GM21423 (cell line): ENCODE measurements at regions not wholly inside any gene's neighbourhood (a gene's known extent, or its start where the extent isn't known, plus 50 kb on each side); places are given as distances from the start of the nearest gene placed in this dataset.

Experiments used
- ATAC-seq: cut with Tn5 transposase; IDR thresholded peaks from one replicate; pipeline ENCODE4 v1.9.1; 2021; ENCODE audit warnings: mild to moderate bottlenecking, moderate library complexity; ENCODE audit not compliant: unreplicated experiment

GRCh38 chr5:115072266-115073064 is 97.2 kb downstream of the TRIM36 start:
- ATAC-seq: no peak

GRCh38 chr5:115070737-115071136 is 99.0 kb downstream of the TRIM36 start:
- ATAC-seq: no peak

- peak; percentile 18 for ATAC-seq
These were observed 100.4 kb downstream of the TRIM36 start for GRCh38 chr5:115069087-115069968.

GRCh38 chr5:115068239-115069086 is 101.2 kb downstream of the TRIM36 start:
- peak; percentile 79 for ATAC-seq

GRCh38 chr5:115064380-115064779 is 105.3 kb downstream of the TRIM36 start:
- ATAC-seq: no peak

- no peak for ATAC-seq
These were observed 115.2 kb downstream of the TRIM36 start for GRCh38 chr5:115054387-115054951.

- no peak for ATAC-seq
These were observed 116.8 kb downstream of the TRIM36 start for GRCh38 chr5:115052948-115053347.

- ATAC-seq: no peak
These were observed 118.8 kb downstream of the TRIM36 start for GRCh38 chr5:115050866-115051265.

GRCh38 chr5:115033861-115034260 is 135.8 kb downstream of the TRIM36 start:
- no peak for ATAC-seq

- no peak for ATAC-seq
These were observed 141.2 kb downstream of the TRIM36 start for GRCh38 chr5:115028557-115028956.

- ATAC-seq: no peak
These were observed 144.8 kb downstream of the TRIM36 start for GRCh38 chr5:115024922-115025321.

- no peak for ATAC-seq
These were observed 147.4 kb downstream of the TRIM36 start for GRCh38 chr5:115022303-115022702.

- no peak for ATAC-seq
These were observed 153.1 kb downstream of the TRIM36 start for GRCh38 chr5:115016646-115017045.

GRCh38 chr5:114999176-114999575 is 170.5 kb downstream of the TRIM36 start:
- ATAC-seq: no peak

- ATAC-seq: no peak
These were observed 180.2 kb downstream of the TRIM36 start for GRCh38 chr5:114989512-114989911.

- ATAC-seq: no peak
These were observed 181.6 kb downstream of the TRIM36 start for GRCh38 chr5:114988096-114988495.

GRCh38 chr5:114984796-114985195 is 184.9 kb downstream of the TRIM36 start:
- ATAC-seq: no peak

GRCh38 chr5:114981111-114981510 is 188.6 kb downstream of the TRIM36 start:
- ATAC-seq: no peak

GRCh38 chr5:114977979-114978573 is 191.6 kb downstream of the TRIM36 start:
- ATAC-seq: no peak

GRCh38 chr5:114969482-114969881 is 200.2 kb downstream of the TRIM36 start:
- no peak for ATAC-seq
